GM19099 (cell line): ENCODE measurements at regions not wholly inside any gene's neighbourhood (a gene's known extent, or its start where the extent isn't known, plus 50 kb on each side); places are given as distances from the start of the nearest gene placed in this dataset.

Experiments
- POLR2A ChIP-seq: IDR thresholded peaks from 3 replicates; pipeline ENCODE4 v1.6.1; 2011; ENCODE audit warnings: low read depth; ENCODE audit not compliant: insufficient read length; ENCODE audit errors: extremely low read depth

GRCh38 chr14:71711619-71712018 lies 220.6 kb upstream of the RGS6 start:
- TF ChIP-seq POLR2A = no peak

GRCh38 chr14:71712478-71712877 lies 219.8 kb upstream of the RGS6 start:
- TF ChIP-seq POLR2A = no peak

GRCh38 chr14:71713016-71713415 lies 219.2 kb upstream of the RGS6 start:
- TF ChIP-seq POLR2A = no peak

GRCh38 chr14:71713451-71713850 lies 218.8 kb upstream of the RGS6 start:
- no peak for TF ChIP-seq POLR2A

GRCh38 chr14:71714225-71714624 lies 218.0 kb upstream of the RGS6 start:
- no peak for TF ChIP-seq POLR2A

- TF ChIP-seq POLR2A = no peak
Observed at GRCh38 chr14:71716041-71716772, 216.0 kb upstream of the RGS6 start.

GRCh38 chr14:71720978-71721624 lies 211.1 kb upstream of the RGS6 start:
- TF ChIP-seq POLR2A = no peak

GRCh38 chr14:71721791-71722190 lies 210.4 kb upstream of the RGS6 start:
- TF ChIP-seq POLR2A = no peak

- TF ChIP-seq POLR2A = no peak
Observed at GRCh38 chr14:71722885-71723284, 209.3 kb upstream of the RGS6 start.

- TF ChIP-seq POLR2A = no peak
Observed at GRCh38 chr14:71725922-71726579, 206.2 kb upstream of the RGS6 start.

- TF ChIP-seq POLR2A = no peak
Observed at GRCh38 chr14:71726580-71727021, 205.6 kb upstream of the RGS6 start.

GRCh38 chr14:71728386-71728785 lies 203.8 kb upstream of the RGS6 start:
- TF ChIP-seq POLR2A = no peak

GRCh38 chr14:71729596-71729995 lies 202.6 kb upstream of the RGS6 start:
- TF ChIP-seq POLR2A = no peak

- no peak for TF ChIP-seq POLR2A
Observed at GRCh38 chr14:71730471-71730870, 201.8 kb upstream of the RGS6 start.

- TF ChIP-seq POLR2A = no peak
Observed at GRCh38 chr14:71731096-71731495, 201.1 kb upstream of the RGS6 start.
